NCI-H345 treated with DMSO at 0.1 percent for 48 hours (cell line): ENCODE measurements at regions not wholly inside any gene's neighbourhood (a gene's known extent, or its start where the extent isn't known, plus 50 kb on each side); places are given as distances from the start of the nearest gene placed in this dataset.

Experiments used
- DNase-seq: peaks from one replicate; lab custom pipeline; 2025; ENCODE audit not compliant: unreplicated experiment; lab: John Stamatoyannopoulos, UW

GRCh38 chr6:14743474-14744211 lies 502.2 kb upstream of the JARID2 start:
- DNase-seq = no peak

- no peak for DNase-seq
Measured at GRCh38 chr6:14744212-14744556, 501.7 kb upstream of the JARID2 start.

DNA sequence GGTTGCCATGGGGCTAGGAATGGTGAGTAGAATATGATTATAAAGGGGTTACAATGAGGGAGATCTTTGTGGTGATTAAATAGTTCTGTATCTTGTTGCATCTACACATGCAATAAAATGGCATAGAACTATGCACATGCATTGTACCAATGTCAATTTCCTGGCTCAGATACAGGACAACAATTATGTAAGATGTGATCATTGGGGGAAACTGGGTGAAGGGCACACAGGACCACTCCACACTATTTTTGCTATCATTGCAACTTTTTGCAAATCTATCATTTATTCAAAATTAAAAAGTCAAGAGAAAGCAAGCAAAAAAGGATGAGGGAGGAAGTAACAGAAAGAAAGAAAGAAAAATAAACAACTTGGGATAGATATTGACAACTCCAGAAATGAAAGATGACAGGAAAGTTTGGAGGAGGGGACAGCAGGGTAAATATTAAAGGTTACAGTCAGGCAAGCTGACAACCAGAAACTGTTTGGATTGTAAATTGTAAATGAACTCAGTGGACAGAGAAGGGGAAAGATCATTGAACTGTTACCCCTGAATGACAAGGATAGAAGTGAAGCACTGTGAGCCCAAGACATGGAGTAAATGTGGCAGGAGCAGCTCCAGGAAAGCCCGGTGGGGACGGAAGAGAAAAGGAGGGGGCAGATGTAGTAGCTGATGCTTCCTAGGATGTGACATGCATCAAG lies 499.6 kb upstream of the JARID2 start:
- DNase-seq = no peak

GRCh38 chr6:14747881-14748520 lies 497.9 kb upstream of the JARID2 start:
- DNase-seq = no peak

DNA sequence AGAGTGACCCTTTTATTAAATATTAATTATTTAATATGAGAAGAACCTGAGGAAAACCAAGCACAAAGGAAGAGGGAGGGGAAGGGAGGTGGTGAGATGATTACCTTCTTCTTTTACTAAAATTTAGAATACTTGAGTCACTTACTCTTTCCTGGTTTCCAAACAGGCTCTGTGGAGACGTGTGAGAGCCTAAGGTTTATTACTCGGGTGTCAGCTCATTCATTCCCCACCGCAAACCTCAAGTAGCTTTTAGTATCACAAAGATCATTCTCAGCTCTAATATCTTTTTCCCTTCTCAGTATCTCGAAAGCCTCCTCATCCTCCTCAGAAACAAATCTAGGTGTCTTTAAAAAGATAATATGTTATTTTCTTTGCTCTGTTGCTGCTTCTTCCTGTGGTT lies 497.2 kb upstream of the JARID2 start:
- no peak for DNase-seq

DNA sequence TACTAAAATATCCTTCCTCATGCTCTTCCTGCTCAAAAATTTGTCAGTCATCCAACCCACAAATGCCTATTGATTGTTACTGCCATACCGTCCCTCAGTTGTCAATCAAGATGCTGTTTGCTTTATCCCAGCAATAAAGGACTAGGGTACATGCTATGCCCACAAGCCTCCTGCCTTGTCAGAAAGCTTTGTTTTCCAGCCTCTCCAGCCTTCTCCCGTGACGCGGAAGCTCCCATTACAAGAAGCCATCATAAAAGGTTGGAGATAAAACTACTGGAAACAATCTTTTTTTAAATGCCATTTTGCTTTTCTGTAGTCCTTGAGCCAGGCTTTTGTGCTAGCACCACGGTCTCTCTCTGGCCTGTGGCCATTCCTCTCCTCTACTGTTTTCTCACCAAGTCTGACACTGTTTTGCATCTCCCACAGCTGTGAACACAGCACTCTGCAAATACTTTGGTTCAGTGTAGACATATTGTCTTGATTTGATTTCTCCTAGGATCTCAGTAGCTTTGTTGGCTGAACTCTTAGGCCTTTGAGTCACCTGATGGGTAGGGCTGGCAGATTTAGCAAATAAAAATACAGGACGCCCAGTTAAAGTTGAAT lies 495.7 kb upstream of the JARID2 start:
- DNase-seq = no peak

DNA sequence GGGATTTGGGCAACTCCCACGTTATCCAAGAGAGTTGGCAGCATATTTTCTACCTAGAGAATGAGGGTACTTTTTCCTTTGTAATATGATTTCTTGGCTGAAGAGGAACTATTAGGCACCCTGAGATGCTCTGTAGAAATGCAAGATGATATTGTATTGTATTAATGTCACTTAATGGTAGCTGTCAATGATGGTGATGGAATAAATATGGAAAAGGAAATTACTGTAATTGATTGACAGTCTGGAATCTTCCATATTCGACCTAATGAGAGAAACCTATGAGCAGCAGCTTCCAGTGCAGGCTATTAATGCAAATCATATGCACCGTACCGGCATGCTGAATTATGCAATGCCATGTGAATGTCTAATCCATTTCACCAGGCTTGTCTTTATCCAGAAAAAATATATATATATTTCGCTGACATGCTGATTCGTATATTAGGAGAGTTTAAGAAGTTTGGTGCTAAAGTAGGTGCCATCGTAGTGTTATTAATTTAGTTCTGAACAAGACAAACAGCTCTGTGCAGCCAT lies 494.2 kb upstream of the JARID2 start:
- DNase-seq = no peak

DNA sequence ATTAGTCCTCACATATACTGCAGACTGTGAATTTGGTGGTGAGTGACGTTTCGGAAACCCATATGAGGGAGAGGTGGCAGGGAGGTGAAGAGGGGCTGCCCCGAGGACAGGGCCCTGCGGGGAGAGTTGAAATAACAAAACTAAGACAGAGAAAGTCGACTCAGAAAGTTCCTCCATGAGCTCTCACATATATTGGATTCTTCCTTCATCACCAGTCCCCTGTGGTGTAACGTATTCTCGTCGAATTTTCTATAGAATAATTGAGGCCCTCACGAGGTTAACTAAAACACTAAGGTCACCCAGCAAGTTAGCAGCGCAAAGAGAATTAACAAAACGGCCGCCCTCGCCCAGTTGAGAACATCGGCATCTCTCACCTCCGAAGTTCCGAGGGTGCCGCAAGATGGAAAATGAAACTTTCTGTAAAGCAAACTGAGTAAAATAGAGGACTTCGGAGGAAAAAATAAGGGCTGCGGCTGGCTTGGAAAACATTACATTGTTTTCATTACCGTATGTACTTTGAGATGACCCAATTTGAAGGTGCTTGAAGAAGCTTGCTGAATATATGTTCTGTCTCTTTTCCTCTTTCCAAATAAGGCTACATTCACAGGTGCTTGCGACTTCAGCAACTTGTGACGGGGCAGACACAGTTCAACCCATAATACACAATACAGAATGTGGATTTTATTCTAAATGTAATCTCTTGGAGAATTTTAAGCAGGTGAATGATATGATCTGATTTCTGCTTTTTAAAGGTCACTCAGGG lies 490.9 kb upstream of the JARID2 start:
- DNase-seq = no peak

DNA sequence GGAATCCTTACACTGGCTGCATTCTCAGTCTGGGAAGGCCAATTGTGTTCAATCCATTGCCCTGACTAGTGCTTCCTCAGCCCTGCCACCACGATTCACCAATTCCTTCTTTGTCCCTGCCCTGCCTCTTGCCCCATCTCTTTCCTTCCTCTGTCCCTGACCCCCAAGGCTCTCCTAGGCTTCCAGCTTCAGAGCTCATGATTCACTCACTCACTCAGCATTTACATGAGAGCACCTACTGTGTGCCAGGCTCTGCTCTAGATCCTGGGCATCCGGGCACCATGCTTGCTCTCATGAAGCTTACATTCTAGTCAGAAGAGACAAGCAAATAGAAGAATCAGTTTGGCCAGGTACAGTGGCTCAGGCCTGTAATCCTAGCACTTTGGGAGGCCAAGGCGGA lies 489.5 kb upstream of the JARID2 start:
- DNase-seq = no peak

- DNase-seq = no peak
Measured at GRCh38 chr6:14757014-14757413, 488.9 kb upstream of the JARID2 start.

- no peak for DNase-seq
Measured at GRCh38 chr6:14757418-14757817, 488.5 kb upstream of the JARID2 start.

- no peak for DNase-seq
Measured at GRCh38 chr6:14758421-14759081, 487.3 kb upstream of the JARID2 start.

GRCh38 chr6:14759976-14760672 lies 485.7 kb upstream of the JARID2 start:
- no peak for DNase-seq

GRCh38 chr6:14762077-14762476 lies 483.8 kb upstream of the JARID2 start:
- no peak for DNase-seq

DNA sequence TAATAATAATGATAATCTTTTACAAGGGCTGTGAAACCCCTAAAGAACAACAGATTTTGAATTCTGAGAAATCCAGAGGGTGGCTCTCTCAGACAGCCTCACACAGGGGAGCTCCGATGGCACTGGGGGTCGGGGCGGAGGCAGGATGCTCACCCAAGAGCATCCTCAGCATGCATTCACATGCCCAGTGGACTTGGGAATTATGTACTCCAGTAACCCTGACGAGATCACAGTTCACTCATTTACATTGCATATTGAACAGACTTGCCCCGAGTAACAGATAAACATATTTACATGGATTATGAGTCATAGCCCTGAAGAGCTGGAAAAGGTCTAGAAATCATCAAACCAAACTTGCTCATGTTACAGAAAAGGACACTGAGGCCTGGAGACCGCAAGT lies 482.7 kb upstream of the JARID2 start:
- no peak for DNase-seq

DNA sequence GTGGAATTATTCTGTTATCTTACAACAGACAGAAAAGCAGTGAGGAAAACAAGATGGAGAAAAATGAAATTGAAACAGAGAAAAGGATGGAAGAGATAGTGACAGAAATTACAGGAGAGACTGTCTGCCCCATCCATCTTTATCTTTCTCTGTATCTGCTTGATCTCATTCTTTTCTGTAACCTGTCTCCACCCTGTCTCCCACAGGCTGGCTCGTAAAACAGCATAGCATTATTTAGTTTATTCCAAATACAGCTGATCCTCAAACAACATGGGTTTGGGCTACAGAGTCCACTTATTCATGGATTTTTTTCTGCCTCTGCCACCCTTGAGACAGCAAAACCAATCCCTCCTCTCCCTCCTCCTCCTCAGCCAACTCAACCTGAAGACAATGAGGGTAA lies 482.3 kb upstream of the JARID2 start:
- DNase-seq = no peak

- DNase-seq = no peak
Measured at GRCh38 chr6:14765106-14765505, 480.8 kb upstream of the JARID2 start.

GRCh38 chr6:14765721-14766390 lies 480.0 kb upstream of the JARID2 start:
- DNase-seq = no peak

GRCh38 chr6:14766391-14766994 lies 479.4 kb upstream of the JARID2 start:
- DNase-seq = no peak
